Nephron (organoid): ENCODE measurements at regions not wholly inside any gene's neighbourhood (a gene's known extent, or its start where the extent isn't known, plus 50 kb on each side); places are given as distances from the start of the nearest gene placed in this dataset.

Experiments
- H3K27ac Mint-ChIP-seq, 3 experiments: 2 replicates each; pipeline ENCODE4 v1.8.0; 2020; ENCODE audit warnings: mixed read lengths in 3 of 3, mild to moderate bottlenecking in 2 of 3, moderate library complexity in 1 of 3
- H3K27me3 Mint-ChIP-seq: 2 replicates; pipeline ENCODE4 v1.8.0; 2021; ENCODE audit warnings: low read depth, mild to moderate bottlenecking, moderate library complexity, mixed read lengths
- H3K36me3 Mint-ChIP-seq: 2 replicates; pipeline ENCODE4 v1.8.0; 2020; ENCODE audit warnings: low read depth, mixed read lengths
- H3K4me1 Mint-ChIP-seq: 2 replicates; pipeline ENCODE4 v1.8.0; 2020; ENCODE audit warnings: mixed read lengths
- H3K4me3 Mint-ChIP-seq, 3 experiments: 2 replicates each; pipeline ENCODE4 v1.8.0; 2020; ENCODE audit warnings: mild to moderate bottlenecking in 3 of 3, mixed read lengths in 3 of 3, moderate library complexity in 2 of 3
- H3K9me3 Mint-ChIP-seq: 2 replicates; pipeline ENCODE4 v1.8.0; 2020; ENCODE audit warnings: mixed read lengths
- TF ChIP-seq, protein P1 (sequence below), 3 experiments: fragments of 200-600 bp; sonication (generic); IDR thresholded peaks; one replicate each; pipeline ENCODE4 v1.5.0; 2021; ENCODE audit warnings: antibody characterized with exemption in 3 of 3; ENCODE audit not compliant: unreplicated experiment in 3 of 3

DNA sequence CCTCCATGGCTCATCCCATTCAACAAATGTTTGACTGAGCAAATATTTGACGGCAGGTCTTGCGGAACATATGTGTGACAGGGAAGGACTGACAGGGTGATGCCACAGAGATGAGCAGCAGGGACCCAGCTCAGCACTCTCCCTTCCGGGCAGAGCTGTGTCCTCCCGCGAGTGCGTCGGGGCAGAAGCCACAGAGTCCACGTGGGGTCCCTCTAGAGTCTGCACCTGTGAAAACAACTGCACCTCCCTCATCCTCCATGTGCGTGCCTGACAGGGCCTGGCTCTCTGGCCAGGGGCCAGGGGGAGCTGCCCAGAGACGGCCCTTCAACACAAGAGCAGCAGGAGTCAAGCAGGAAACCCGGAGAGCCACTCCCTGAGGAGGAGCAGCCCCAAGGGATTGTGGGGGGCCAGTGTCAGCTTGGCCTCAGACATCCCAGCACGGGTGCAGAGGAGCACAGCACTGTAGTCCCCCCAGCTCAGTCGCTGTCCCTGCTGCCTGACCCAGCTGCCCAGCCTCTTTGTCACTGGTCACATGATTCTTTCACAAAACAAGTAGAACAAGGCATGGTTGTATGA is 83.6 kb upstream of the TMEM72 start:
- Mint-ChIP-seq H3K4me3 (no peak overlapping the region), H3K36me3 (no peaks in the 10 kb centered on the region), H3K9me3 (peaks cover 4% of the 10 kb centered on the region), H3K4me1 (peaks cover 47% of the 10 kb centered on the region), H3K27me3 (peaks cover 3% of the 10 kb centered on the region), H3K27ac (peak overlapping the region; percentile 90 to 95 (median 92))
- TF ChIP-seq, protein P1, sequence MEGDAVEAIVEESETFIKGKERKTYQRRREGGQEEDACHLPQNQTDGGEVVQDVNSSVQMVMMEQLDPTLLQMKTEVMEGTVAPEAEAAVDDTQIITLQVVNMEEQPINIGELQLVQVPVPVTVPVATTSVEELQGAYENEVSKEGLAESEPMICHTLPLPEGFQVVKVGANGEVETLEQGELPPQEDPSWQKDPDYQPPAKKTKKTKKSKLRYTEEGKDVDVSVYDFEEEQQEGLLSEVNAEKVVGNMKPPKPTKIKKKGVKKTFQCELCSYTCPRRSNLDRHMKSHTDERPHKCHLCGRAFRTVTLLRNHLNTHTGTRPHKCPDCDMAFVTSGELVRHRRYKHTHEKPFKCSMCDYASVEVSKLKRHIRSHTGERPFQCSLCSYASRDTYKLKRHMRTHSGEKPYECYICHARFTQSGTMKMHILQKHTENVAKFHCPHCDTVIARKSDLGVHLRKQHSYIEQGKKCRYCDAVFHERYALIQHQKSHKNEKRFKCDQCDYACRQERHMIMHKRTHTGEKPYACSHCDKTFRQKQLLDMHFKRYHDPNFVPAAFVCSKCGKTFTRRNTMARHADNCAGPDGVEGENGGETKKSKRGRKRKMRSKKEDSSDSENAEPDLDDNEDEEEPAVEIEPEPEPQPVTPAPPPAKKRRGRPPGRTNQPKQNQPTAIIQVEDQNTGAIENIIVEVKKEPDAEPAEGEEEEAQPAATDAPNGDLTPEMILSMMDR (IDR thresholded peaks at IDR 0.05; ENCODE audit: unreplicated experiment in 3 of 3), result no peak

DNA sequence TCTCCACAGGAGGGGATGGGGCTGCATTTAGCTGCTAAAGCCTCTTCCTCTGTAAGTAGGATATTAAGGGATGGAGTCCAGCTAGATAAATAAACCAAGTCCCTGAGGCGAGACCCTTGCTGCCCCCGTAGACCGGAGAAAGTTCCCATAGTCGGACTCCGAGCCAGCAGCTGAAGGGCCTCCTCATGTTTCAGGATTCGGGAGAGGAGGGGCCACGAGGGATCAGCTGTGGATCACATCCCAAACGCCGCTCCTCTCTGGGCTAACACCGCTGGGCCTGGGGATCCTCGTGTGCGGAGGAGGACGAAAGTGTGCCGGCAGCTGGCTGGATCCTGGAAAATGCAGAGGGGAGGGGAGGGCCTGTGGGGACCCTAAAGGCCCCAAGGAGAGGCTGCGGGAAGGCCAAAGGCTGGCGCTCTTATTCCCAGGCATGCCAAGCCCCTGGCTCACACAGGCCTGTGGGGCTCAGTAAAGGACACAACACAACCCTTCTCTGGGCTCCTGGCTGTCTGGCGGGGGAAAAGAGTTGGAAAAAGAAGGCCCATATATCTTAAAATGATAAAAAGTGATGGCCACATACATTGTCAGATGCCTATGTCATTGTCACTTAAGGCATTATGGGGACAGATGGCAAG is 82.5 kb upstream of the TMEM72 start:
- Mint-ChIP-seq H3K9me3 (peaks cover 4% of the 10 kb centered on the region), H3K4me1 (peaks cover 46% of the 10 kb centered on the region), H3K27me3 (peaks cover 3% of the 10 kb centered on the region), H3K36me3 (no peaks in the 10 kb centered on the region), H3K27ac (peak overlapping the region; percentile 90 to 95 (median 92)), H3K4me3 (peak overlapping the region in 1 of 3 experiments; percentile 16)
- TF ChIP-seq, protein P1 (IDR thresholded peaks at IDR 0.05; ENCODE audit: unreplicated experiment in 3 of 3), result no peak

DNA sequence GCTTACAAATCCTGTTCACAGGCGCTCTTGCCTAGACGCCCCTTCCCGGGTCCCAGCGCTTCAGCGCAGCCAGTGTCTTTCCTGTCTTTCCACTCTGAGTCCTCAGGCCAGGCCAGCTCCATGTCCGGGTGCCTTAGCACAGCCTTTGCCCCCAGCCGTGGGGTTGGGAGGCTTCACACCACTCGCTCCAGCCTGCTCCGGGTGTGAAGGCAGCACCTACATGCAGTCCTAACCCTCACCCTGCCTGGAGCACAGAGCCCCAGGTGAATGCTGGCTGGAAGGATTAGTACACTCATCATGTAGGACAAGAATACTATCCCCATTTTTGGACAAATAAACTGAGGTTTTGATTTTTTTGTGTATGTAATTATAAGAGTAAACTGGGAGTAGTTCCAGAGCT is 81.7 kb upstream of the TMEM72 start:
- Mint-ChIP-seq H3K9me3 (peaks cover 4% of the 10 kb centered on the region), H3K36me3 (no peaks in the 10 kb centered on the region), H3K4me3 (no peak overlapping the region), H3K27ac (peak overlapping the region in 1 of 3 experiments; percentile 92), H3K27me3 (peaks cover 3% of the 10 kb centered on the region), H3K4me1 (peaks cover 46% of the 10 kb centered on the region)
- TF ChIP-seq, protein P1 (IDR thresholded peaks at IDR 0.05; ENCODE audit: unreplicated experiment in 3 of 3), result no peak

DNA sequence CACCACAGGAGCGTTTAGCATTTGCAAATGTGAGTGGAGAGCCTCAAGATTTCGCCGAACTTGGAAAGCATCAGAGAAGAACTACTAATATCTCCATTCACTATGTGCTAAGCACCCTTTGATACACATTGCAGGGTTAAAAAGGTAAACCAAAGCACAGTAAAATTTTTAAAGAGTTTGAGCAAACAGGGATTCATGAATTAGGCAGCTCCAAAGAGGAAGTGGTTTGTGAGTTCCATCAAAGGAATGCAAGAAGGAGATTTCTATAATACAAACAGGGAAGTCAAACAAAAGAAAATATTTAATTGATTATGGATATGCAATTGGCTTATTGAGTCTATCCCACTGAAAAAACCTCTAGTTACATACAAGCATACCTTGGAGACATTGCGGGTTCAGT is 81.1 kb upstream of the TMEM72 start:
- H3K27me3 Mint-ChIP-seq, result peaks cover 3% of the 10 kb centered on the region
- peaks cover 46% of the 10 kb centered on the region for H3K4me1 Mint-ChIP-seq
- TF ChIP-seq, protein P1 (IDR thresholded peaks at IDR 0.05; ENCODE audit: unreplicated experiment in 3 of 3), result no peak
- H3K27ac Mint-ChIP-seq, result peak overlapping the region in 2 of 3 experiments; percentile 20
- H3K36me3 Mint-ChIP-seq, result no peaks in the 10 kb centered on the region
- H3K4me3 Mint-ChIP-seq, result no peak overlapping the region
- no peaks in the 10 kb centered on the region for H3K9me3 Mint-ChIP-seq

DNA sequence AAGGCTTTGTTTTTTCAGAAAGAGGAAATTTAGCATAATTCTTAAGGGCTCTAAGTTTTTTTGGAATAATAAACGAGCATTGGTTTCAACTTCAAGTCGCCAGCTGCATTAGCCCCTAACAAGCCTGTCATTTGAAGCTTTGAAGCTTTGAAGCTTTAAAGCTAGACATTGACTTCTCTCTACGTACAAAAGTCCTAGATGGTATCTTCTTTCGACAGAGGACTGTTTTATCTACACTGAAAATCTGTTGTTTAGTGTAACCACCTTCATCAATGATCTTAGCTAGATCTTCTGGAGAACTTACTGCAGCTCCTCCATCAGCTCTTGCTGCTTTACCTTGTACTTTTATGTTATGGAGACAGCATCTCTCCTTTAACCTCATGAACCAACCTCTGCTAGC is 79.6 kb upstream of the TMEM72 start:
- Mint-ChIP-seq H3K4me3 (no peak overlapping the region), H3K36me3 (no peaks in the 10 kb centered on the region), H3K4me1 (peaks cover 40% of the 10 kb centered on the region), H3K9me3 (no peaks in the 10 kb centered on the region), H3K27ac (peak overlapping the region in 2 of 3 experiments; percentile 10 to 16), H3K27me3 (peaks cover 3% of the 10 kb centered on the region)
- TF ChIP-seq, protein P1 (IDR thresholded peaks at IDR 0.05; ENCODE audit: unreplicated experiment in 3 of 3), result no peak
